HCT116 (cell line): ENCODE measurements at regions not wholly inside any gene's neighbourhood (a gene's known extent, or its start where the extent isn't known, plus 50 kb on each side); places are given as distances from the start of the nearest gene placed in this dataset.

ENCODE experiments used
- CEBPB ChIP-seq: IDR thresholded peaks from 2 replicates; pipeline ENCODE4 v1.6.1; 2012; ENCODE audit warnings: low read depth
- CTCF ChIP-seq, 3 experiments: fragments of 200-600 bp in 1 of 3; sonication (generic) in 1 of 3; IDR thresholded peaks in 2 of 3; conservative IDR thresholded peaks in 1 of 3; 2 replicates each; pipeline ENCODE4 v1.5.1; 2012 to 2017; ENCODE audit warnings: low read depth in 2 of 3, low read length in 2 of 3, antibody characterized with exemption in 1 of 3, borderline replicate concordance in 1 of 3, control low read depth in 1 of 3, mild to moderate bottlenecking in 1 of 3, mixed read lengths in 1 of 3, mixed run types in 1 of 3, moderate library complexity in 1 of 3; ENCODE audit not compliant: insufficient read depth in 1 of 3
- EGR1 ChIP-seq: IDR thresholded peaks from 2 replicates; pipeline ENCODE4 v1.6.1; 2012; ENCODE audit warnings: low read depth
- MAX ChIP-seq: IDR thresholded peaks from 2 replicates; pipeline ENCODE4 v1.6.1; 2012
- POLR2A ChIP-seq: IDR thresholded peaks from 2 replicates; pipeline ENCODE4 v1.7.0; 2011; ENCODE audit warnings: borderline replicate concordance; ENCODE audit not compliant: insufficient read depth, insufficient read length; ENCODE audit errors: extremely low read depth
- POLR2AphosphoS5 ChIP-seq: IDR thresholded peaks from 2 replicates; pipeline ENCODE4 v1.6.1; 2011; ENCODE audit warnings: mild to moderate bottlenecking, low read depth, low read length, moderate library complexity
- RAD21 ChIP-seq: IDR thresholded peaks from 2 replicates; pipeline ENCODE4 v1.6.1; 2012; ENCODE audit warnings: low read depth, mild to moderate bottlenecking
- REST ChIP-seq: IDR thresholded peaks from 2 replicates; pipeline ENCODE4 v1.6.1; 2012; ENCODE audit warnings: low read depth
- SRF ChIP-seq: IDR thresholded peaks from 2 replicates; pipeline ENCODE4 v1.6.1; 2012; ENCODE audit warnings: low read depth

- TF ChIP-seq SRF = no peak
- TF ChIP-seq CTCF (IDR thresholded peaks at IDR 0.05 in 2 of 3, conservative IDR thresholded peaks at IDR 0.05 in 1 of 3; ENCODE audit: borderline replicate concordance in 1 of 3, insufficient read depth in 1 of 3, low read depth in 2 of 3, low read length in 2 of 3) = no peak
- TF ChIP-seq REST = no peak
- TF ChIP-seq MAX = no peak
- no peak for TF ChIP-seq POLR2A
- TF ChIP-seq POLR2AphosphoS5 = no peak
- no peak for TF ChIP-seq RAD21
- TF ChIP-seq EGR1 = no peak
- no peak for TF ChIP-seq CEBPB
These were observed 204.3 kb downstream of the TRIM29 start for GRCh38 chr11:119933584-119933983.
